ENCODE measurements at regions not wholly inside any gene's neighbourhood (a gene's known extent, or its start where the extent isn't known, plus 50 kb on each side); places are given as distances from the start of the nearest gene placed in this dataset.

DNA sequence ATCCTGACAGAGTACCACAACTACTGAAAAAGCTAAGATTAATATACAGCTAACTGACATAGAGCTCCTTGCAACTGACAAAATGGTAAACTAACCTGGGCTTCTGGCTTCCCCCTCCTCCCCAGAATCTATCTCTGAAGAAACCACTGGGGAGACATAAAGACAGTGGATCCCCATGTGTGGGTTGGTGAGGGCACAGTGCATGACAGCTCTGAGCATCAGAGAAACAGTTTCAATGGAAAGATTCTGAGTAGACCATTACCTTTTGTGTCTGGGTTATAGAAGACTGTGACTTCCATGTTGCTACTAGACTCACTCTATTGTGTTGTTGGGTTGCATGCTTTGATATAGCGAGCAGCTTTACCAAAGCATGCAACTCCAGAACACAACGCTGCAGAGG is 247.4 kb downstream of the EFCAB11 start:
- 95 to 100% methylated on average over 2 of the region's 2 CpGs for WGBS, 2 donors
- no peak for TF ChIP-seq CTCF (IDR thresholded peaks at IDR 0.05)
- TF ChIP-seq POLR2A (IDR thresholded peaks at IDR 0.05): no peak
- Histone ChIP-seq H3K27me3 (no peaks in the 10 kb centered on the region), H3K4me3 (no peak overlapping the region), H3K4me1 (peaks cover 2% of the 10 kb centered on the region), H3K9me3 (no peaks in the 10 kb centered on the region), H3K36me3 (ENCODE audit: low read depth, missing control alignments) (no peaks in the 10 kb centered on the region), H3K27ac (no peak overlapping the region)
- DNase-seq: no peak
- intact Hi-C loops (cut with DNase I; ENCODE audit: low total_unique reads): no loop called here

DNA sequence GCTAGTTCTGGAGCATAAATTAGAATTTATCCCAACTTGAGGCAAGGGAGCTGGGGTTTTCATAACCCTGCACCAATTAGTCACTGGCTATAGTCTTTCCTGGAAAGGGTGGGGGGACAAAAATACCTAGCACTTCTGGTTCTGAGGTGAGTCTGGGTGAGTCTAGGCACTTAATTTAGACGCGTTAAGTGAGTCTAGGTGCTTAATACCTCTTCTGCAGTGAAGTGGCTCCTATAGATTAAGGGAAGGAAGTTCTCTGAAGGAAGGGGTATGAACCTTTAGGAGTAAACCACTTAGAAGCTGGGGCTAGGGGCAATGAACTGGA is 251.7 kb downstream of the EFCAB11 start:
- intact Hi-C loops (cut with DNase I; ENCODE audit: low total_unique reads): no loop called here
- Histone ChIP-seq H3K4me1 (peaks cover 6% of the 10 kb centered on the region), H3K9me3 (no peaks in the 10 kb centered on the region), H3K27ac (peak overlapping the region in 1 of 2 donors; percentile 14), H3K36me3 (ENCODE audit: low read depth, missing control alignments) (no peaks in the 10 kb centered on the region), H3K4me3 (no peak overlapping the region), H3K27me3 (no peaks in the 10 kb centered on the region)
- no peak for DNase-seq
- WGBS, 2 donors: 61 to 62% methylated on average over 2 of the region's 2 CpGs
- TF ChIP-seq CTCF (IDR thresholded peaks at IDR 0.05): no peak
- TF ChIP-seq POLR2A (IDR thresholded peaks at IDR 0.05): no peak

DNA sequence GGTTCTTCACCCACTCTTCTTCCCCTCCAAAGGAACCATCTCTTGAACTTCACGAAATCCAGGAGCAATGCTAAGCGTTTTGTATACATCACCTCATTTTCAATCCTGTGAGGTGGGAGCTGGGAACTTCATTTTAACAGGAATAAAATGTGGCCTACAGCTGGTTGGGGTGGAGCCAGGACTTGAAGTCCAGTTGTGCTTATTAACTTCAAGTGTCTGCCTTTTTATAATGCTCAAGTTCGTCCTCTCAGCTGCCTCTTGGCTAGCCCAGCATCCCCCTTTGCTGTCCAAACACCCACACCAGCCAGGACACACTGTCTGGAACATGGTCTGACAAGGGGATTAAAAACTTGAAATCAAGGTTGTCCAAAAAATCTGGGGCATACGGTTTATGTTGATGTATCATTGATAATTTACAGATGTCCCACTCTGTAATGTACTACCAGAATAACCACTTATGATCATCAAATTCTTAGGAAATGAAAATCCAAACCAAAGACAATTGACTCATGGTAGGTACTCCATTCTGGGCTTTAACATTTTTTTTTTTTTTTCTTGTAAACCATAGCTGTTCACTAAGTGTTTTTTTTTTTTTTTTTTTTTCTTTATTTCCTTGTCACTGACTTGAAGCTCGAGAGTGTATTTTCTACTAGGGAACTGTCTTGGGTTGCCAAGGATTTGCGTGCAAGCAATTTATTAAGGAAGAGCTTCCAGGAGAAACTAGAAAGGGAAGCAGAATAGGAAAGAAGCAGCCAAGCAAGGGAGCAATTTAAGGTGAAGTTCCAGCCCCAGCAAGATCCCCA is 252.3 kb downstream of the EFCAB11 start:
- intact Hi-C loops (cut with DNase I; ENCODE audit: low total_unique reads): no loop called here
- H3K4me3 ChIP-seq: peak overlapping the region; percentile 59 to 75
- H3K27me3 ChIP-seq: no peaks in the 10 kb centered on the region
- H3K4me1 ChIP-seq: peaks cover 6% of the 10 kb centered on the region
- DNase-seq: peak; percentile 54
- 28 to 32% methylated on average over 6 of the region's 6 CpGs for WGBS, 2 donors
- peak overlapping the region; percentile 33 to 80 for H3K27ac ChIP-seq
- no peak for TF ChIP-seq CTCF (IDR thresholded peaks at IDR 0.05)
- TF ChIP-seq POLR2A (IDR thresholded peaks at IDR 0.05): no peak
- H3K36me3 ChIP-seq (ENCODE audit: low read depth, missing control alignments): no peaks in the 10 kb centered on the region
- H3K9me3 ChIP-seq: no peaks in the 10 kb centered on the region

DNA sequence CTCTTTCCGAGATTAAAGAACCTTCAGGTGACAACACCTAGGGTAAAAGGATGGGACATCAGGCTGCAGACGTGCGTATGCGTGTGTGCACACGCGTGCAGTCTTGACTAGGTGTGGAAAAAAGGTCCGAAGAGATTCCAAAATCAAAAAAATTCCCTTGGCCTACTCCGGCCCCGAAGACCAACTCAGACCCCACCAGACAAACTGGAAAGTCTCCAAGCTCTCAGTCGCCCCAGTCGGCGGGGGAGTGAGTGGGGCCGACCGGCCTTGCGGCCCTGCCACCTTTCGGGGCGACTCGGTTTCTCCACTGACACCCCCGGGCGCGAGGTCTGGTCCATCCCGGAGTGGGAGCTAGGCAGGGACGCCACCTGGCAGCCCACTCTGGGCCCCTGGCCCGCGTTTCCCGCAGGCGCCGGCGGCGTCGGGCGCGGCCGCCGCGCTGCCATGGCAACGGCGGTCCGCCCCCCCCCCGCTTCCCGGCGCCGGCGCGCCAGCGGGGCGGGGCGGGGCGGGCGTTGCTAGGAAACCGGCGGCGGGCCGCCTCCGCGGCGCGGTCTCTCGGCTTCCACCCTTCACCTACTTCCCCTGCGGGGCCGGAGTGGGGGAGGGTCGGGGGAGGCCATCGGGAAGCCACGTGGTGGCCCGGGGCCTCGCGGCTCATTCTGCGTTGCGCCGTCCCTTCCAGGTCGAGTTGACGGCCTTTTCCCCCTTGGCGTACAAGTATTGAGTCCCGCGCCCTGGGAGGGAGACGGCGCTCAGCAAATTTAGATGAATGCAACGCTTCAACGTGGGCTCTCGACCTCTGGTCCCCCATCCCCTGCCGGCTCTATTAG is 253.1 kb downstream of the EFCAB11 start:
- no peaks in the 10 kb centered on the region for H3K27me3 ChIP-seq
- H3K9me3 ChIP-seq: no peaks in the 10 kb centered on the region
- TF ChIP-seq POLR2A (IDR thresholded peaks at IDR 0.05) (no peak), CTCF (IDR thresholded peaks at IDR 0.05) (no peak)
- H3K4me3 ChIP-seq: peak overlapping the region; percentile 59 to 75
- peak overlapping the region; percentile 46 to 80 for H3K27ac ChIP-seq
- intact Hi-C loops (cut with DNase I; ENCODE audit: low total_unique reads): no loop called here
- 4% methylated on average over 26 to 41 of the region's 81 CpGs for WGBS, 2 donors
- DNase-seq: peak; percentile 80
- H3K36me3 ChIP-seq (ENCODE audit: low read depth, missing control alignments): no peaks in the 10 kb centered on the region
- H3K4me1 ChIP-seq: peaks cover 6% of the 10 kb centered on the region
